Neural cell (in vitro differentiated cells): ENCODE measurements at regions not wholly inside any gene's neighbourhood (a gene's known extent, or its start where the extent isn't known, plus 50 kb on each side); places are given as distances from the start of the nearest gene placed in this dataset.
"Not testable (repeated sequence)": the region's sequence is repeated elsewhere in the genome, so short reads cannot be mapped to it uniquely, and the experiment has no call there.

Experiments used
- H2AFZ ChIP-seq: fragments of 200-600, 300-800 bp; sonication (generic), shearing (Covaris generic); 2 replicates; pipeline ENCODE4 v1.6.0; 2014; ENCODE audit warnings: low read depth, mild to moderate bottlenecking, antibody characterized with exemption, low read length, moderate library complexity
- H3F3A ChIP-seq: fragments of 200-600 bp; shearing (Covaris generic); 2 replicates; pipeline ENCODE4 v1.6.1; 2016; ENCODE audit warnings: mild to moderate bottlenecking, moderate library complexity, mixed read lengths, antibody characterized with exemption, low read length; ENCODE audit not compliant: insufficient read depth, poor library complexity, severe bottlenecking
- H3K27ac ChIP-seq: fragments of 200-600, 300-800 bp; sonication (generic), shearing (Covaris generic); 2 replicates; pipeline ENCODE4 v1.5.1; 2014; ENCODE audit warnings: mild to moderate bottlenecking, low read length, moderate library complexity
- H3K27me3 ChIP-seq: fragments of 300-800, 200-600 bp; sonication (generic), shearing (Covaris generic); 2 replicates; pipeline ENCODE4 v1.6.0; 2014; ENCODE audit warnings: mild to moderate bottlenecking, low read depth, low read length, moderate library complexity; ENCODE audit not compliant: insufficient read depth
- H3K36me3 ChIP-seq: fragments of 300-800, 200-600 bp; sonication (generic), shearing (Covaris generic); 2 replicates; pipeline ENCODE4 v1.5.1; 2014; ENCODE audit warnings: mild to moderate bottlenecking, antibody characterized with exemption, low read length, moderate library complexity; ENCODE audit not compliant: insufficient read depth
- H3K4me2 ChIP-seq: fragments of 300-800, 200-600 bp; sonication (generic), shearing (Covaris generic); 2 replicates; pipeline ENCODE4 v1.6.0; 2014; ENCODE audit warnings: mild to moderate bottlenecking, low read length
- H3K4me3 ChIP-seq: fragments of 300-800, 200-600 bp; sonication (generic), shearing (Covaris generic); 2 replicates; pipeline ENCODE4 v1.5.1; 2014; ENCODE audit warnings: mild to moderate bottlenecking, low read length, moderate library complexity
- H3K79me2 ChIP-seq: fragments of 200-600 bp; shearing (Covaris generic); replicated peaks from 2 replicates; pipeline ENCODE4 v1.6.0; 2014; ENCODE audit warnings: mild to moderate bottlenecking, low read length, moderate library complexity; ENCODE audit not compliant: insufficient read depth
- H3K9ac ChIP-seq: fragments of 300-800, 200-600 bp; sonication (generic), shearing (Covaris generic); 2 replicates; pipeline ENCODE4 v1.6.1; 2016; ENCODE audit warnings: mild to moderate bottlenecking, low read length, mixed read lengths
- H3K9me2 ChIP-seq: fragments of 200-600 bp; shearing (Covaris generic); 2 replicates; pipeline ENCODE4 v1.6.1; 2016; ENCODE audit warnings: mild to moderate bottlenecking, low read length, mixed read lengths; ENCODE audit not compliant: insufficient read depth
- H3K9me3 ChIP-seq: fragments of 200-600, 300-800 bp; sonication (generic), shearing (Covaris generic); 2 replicates; pipeline ENCODE4 v1.6.1; 2016; ENCODE audit warnings: mild to moderate bottlenecking, mixed run types, low read length, moderate library complexity, mixed read lengths
- H4K20me1 ChIP-seq: fragments of 200-600 bp; shearing (Covaris generic); 2 replicates; pipeline ENCODE4 v1.6.1; 2016; ENCODE audit warnings: mild to moderate bottlenecking, mixed run types; ENCODE audit not compliant: insufficient read depth
- EP300 ChIP-seq: fragments of 450-650 bp; conservative IDR thresholded peaks from 2 replicates; pipeline ENCODE4 v1.6.1; 2014; ENCODE audit warnings: antibody characterized with exemption, mild to moderate bottlenecking, moderate library complexity; ENCODE audit not compliant: poor library complexity, severe bottlenecking
- EZH2 ChIP-seq: fragments of 200-600, 300-800 bp; shearing (Covaris generic), sonication (generic); IDR thresholded peaks from 2 replicates; pipeline ENCODE4 v1.6.1; 2014; ENCODE audit warnings: antibody characterized with exemption, low read length, borderline replicate concordance, mild to moderate bottlenecking; ENCODE audit not compliant: insufficient read depth, poor library complexity, severe bottlenecking
- MXI1 ChIP-seq: fragments of 450-650 bp; conservative IDR thresholded peaks from 2 replicates; pipeline ENCODE4 v1.6.1; 2014; ENCODE audit warnings: antibody characterized with exemption, mild to moderate bottlenecking; ENCODE audit not compliant: poor library complexity, severe bottlenecking
- POLR2AphosphoS5 ChIP-seq: IDR thresholded peaks from 2 replicates; pipeline ENCODE4 v1.6.1; 2012
- RAD21 ChIP-seq: fragments of 450-650 bp; conservative IDR thresholded peaks from 2 replicates; pipeline ENCODE4 v1.6.1; 2014; ENCODE audit warnings: antibody characterized with exemption, mild to moderate bottlenecking, moderate library complexity
- SMC3 ChIP-seq: fragments of 450-650 bp; conservative IDR thresholded peaks from 2 replicates; pipeline ENCODE4 v1.6.1; 2014; ENCODE audit warnings: antibody characterized with exemption, mild to moderate bottlenecking, moderate library complexity; ENCODE audit not compliant: poor library complexity
- TAF1 ChIP-seq: IDR thresholded peaks from 2 replicates; pipeline ENCODE4 v1.6.1; 2012; ENCODE audit warnings: low read depth
- TF ChIP-seq, protein P1 (sequence below): fragments of 450-650 bp; IDR thresholded peaks from 2 replicates; pipeline ENCODE4 v1.5.1; 2014; ENCODE audit warnings: antibody characterized with exemption, mild to moderate bottlenecking, moderate library complexity; ENCODE audit not compliant: poor library complexity, severe bottlenecking
- TF ChIP-seq, protein P2 (sequence below): IDR thresholded peaks from 2 replicates; pipeline ENCODE4 v1.6.1; 2012; ENCODE audit warnings: borderline replicate concordance

DNA sequence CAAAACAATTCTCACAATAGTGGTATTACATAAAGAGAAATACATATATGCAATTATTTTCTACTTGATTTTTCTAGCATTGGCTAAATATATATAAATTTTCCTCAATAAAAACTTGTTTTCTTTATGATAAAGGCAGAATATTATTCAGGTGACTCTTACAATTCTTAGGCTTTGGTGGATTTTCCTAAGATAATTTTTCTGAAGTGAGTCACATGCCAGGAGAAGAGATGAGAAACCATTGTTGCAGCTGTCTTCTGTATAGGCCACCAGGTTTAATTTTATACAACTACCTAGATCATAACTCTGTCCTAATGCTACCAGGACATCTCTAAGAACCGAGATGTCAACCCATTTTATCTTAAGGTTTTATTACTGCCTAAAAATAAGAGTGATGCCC lies 552.4 kb upstream of the CDH2 start:
- H3K9me3 ChIP-seq = no peaks in the 10 kb centered on the region
- no peaks in the 10 kb centered on the region for H3F3A ChIP-seq
- TF ChIP-seq, protein P1, sequence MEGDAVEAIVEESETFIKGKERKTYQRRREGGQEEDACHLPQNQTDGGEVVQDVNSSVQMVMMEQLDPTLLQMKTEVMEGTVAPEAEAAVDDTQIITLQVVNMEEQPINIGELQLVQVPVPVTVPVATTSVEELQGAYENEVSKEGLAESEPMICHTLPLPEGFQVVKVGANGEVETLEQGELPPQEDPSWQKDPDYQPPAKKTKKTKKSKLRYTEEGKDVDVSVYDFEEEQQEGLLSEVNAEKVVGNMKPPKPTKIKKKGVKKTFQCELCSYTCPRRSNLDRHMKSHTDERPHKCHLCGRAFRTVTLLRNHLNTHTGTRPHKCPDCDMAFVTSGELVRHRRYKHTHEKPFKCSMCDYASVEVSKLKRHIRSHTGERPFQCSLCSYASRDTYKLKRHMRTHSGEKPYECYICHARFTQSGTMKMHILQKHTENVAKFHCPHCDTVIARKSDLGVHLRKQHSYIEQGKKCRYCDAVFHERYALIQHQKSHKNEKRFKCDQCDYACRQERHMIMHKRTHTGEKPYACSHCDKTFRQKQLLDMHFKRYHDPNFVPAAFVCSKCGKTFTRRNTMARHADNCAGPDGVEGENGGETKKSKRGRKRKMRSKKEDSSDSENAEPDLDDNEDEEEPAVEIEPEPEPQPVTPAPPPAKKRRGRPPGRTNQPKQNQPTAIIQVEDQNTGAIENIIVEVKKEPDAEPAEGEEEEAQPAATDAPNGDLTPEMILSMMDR = no peak
- TF ChIP-seq RAD21 (no peak), TAF1 (no peak), SMC3 (no peak), POLR2AphosphoS5 (no peak), EP300 (no peak), MXI1 (no peak), EZH2 (no peak)
- TF ChIP-seq, protein P2, sequence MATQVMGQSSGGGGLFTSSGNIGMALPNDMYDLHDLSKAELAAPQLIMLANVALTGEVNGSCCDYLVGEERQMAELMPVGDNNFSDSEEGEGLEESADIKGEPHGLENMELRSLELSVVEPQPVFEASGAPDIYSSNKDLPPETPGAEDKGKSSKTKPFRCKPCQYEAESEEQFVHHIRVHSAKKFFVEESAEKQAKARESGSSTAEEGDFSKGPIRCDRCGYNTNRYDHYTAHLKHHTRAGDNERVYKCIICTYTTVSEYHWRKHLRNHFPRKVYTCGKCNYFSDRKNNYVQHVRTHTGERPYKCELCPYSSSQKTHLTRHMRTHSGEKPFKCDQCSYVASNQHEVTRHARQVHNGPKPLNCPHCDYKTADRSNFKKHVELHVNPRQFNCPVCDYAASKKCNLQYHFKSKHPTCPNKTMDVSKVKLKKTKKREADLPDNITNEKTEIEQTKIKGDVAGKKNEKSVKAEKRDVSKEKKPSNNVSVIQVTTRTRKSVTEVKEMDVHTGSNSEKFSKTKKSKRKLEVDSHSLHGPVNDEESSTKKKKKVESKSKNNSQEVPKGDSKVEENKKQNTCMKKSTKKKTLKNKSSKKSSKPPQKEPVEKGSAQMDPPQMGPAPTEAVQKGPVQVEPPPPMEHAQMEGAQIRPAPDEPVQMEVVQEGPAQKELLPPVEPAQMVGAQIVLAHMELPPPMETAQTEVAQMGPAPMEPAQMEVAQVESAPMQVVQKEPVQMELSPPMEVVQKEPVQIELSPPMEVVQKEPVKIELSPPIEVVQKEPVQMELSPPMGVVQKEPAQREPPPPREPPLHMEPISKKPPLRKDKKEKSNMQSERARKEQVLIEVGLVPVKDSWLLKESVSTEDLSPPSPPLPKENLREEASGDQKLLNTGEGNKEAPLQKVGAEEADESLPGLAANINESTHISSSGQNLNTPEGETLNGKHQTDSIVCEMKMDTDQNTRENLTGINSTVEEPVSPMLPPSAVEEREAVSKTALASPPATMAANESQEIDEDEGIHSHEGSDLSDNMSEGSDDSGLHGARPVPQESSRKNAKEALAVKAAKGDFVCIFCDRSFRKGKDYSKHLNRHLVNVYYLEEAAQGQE = no peak
- no peaks in the 10 kb centered on the region for H3K36me3 ChIP-seq
- H3K4me3 ChIP-seq = no peak overlapping the region
- no peak overlapping the region for H2AFZ ChIP-seq
- no peak overlapping the region for H3K9ac ChIP-seq
- H3K27me3 ChIP-seq = no peaks in the 10 kb centered on the region
- H3K27ac ChIP-seq = no peak overlapping the region
- H3K4me2 ChIP-seq = no peak overlapping the region
- H3K79me2 ChIP-seq = no peaks in the 10 kb centered on the region
- H4K20me1 ChIP-seq = no peaks in the 10 kb centered on the region
- H3K9me2 ChIP-seq = no peaks in the 10 kb centered on the region

DNA sequence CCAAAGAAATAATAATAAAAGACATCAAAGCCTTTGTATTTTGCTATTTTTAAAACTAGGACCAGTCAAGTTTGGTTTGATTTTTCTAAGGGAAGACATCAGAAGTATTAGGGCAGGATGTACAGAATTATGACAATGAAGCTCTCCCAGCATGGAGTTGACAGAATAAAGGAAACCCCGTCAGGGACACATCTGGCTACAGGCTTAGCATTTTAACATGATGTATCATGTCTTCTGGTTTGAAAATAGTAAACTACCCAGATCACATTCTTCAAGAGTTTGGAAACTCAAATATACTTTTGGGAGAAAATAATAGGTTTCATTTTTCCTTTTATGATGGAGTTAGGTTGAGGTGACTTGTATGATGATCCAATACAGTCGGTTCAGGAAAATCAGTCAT lies 552.0 kb upstream of the CDH2 start:
- no peaks in the 10 kb centered on the region for H3K27me3 ChIP-seq
- TF ChIP-seq POLR2AphosphoS5 = no peak
- no peak for TF ChIP-seq TAF1
- TF ChIP-seq, protein P1 = no peak
- TF ChIP-seq MXI1 = no peak
- TF ChIP-seq EZH2 = no peak
- TF ChIP-seq, protein P2 = no peak
- TF ChIP-seq RAD21 = no peak
- no peak for TF ChIP-seq EP300
- no peak for TF ChIP-seq SMC3
- no peaks in the 10 kb centered on the region for H3K79me2 ChIP-seq
- no peak overlapping the region for H3K27ac ChIP-seq
- H3F3A ChIP-seq = no peaks in the 10 kb centered on the region
- H4K20me1 ChIP-seq = no peaks in the 10 kb centered on the region
- no peak overlapping the region for H3K4me2 ChIP-seq
- no peaks in the 10 kb centered on the region for H3K9me3 ChIP-seq
- H3K36me3 ChIP-seq = no peaks in the 10 kb centered on the region
- H3K9ac ChIP-seq = no peak overlapping the region
- H3K9me2 ChIP-seq = no peaks in the 10 kb centered on the region
- no peak overlapping the region for H3K4me3 ChIP-seq
- H2AFZ ChIP-seq = no peak overlapping the region

DNA sequence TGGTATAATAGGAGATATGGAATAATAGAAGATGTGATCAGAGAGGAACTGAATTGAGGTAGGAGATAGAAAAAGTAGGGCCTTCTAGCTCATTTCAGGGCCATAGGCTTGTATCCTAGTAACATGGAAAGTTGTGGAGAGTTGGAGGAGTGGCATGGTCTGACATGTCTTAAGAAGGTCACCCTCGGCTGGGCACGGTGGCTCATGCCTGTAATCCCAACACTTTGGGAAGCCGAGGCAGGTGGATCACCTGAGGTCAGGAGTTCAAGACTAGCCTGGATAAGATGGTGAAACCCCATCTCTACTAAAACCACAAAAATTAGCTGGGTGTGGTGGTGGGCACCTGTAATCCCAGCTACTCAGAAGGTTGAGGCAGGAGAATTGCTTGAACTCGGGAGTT lies 550.3 kb upstream of the CDH2 start:
- not testable (repeated sequence) for H3K4me3 ChIP-seq, H2AFZ ChIP-seq, H3K79me2 ChIP-seq, H3K36me3 ChIP-seq, H3K4me2 ChIP-seq, H3K9me2 ChIP-seq, H3F3A ChIP-seq, H3K27ac ChIP-seq, H3K9ac ChIP-seq, H4K20me1 ChIP-seq, H3K9me3 ChIP-seq, H3K27me3 ChIP-seq
